Heart left ventricle (tissue), 13 donors: ENCODE measurements at regions not wholly inside any gene's neighbourhood (a gene's known extent, or its start where the extent isn't known, plus 50 kb on each side); places are given as distances from the start of the nearest gene placed in this dataset.

Experiments
- POLR2A ChIP-seq, 2 donors: fragments of 450-650 bp; IDR thresholded peaks; one replicate each; pipeline ENCODE4 v1.6.1; 2017; ENCODE audit warnings: antibody characterized with exemption in 2 of 2, mild to moderate bottlenecking in 2 of 2, moderate library complexity in 2 of 2
- TF ChIP-seq, protein P1 (sequence below), 12 donors: fragments of 200-600 bp; sonication (generic) in 4 of 12; IDR thresholded peaks; one replicate each; pipeline versions ENCODE4 v1.5.0 to v1.8.0; 2018 to 2022; ENCODE audit warnings: antibody characterized with exemption in 12 of 12, mild to moderate bottlenecking in 5 of 12
- donor health status: ischemic (EF 13 %, LVEDD 7.1; RV severe dilation, severe dysfunction).
- donor health status: DM: no; HTN: yes; CAD: no.
- donor health status: DM: no; HTN: no; CAD: no.
- donor health status: ischemic (EF 25% LVEDD 6.9; RV normal size, moderate dysfunction).
- donor health status: ischemic (EF 25% LVEDD 5.7; RV mildly dilated, moderate dysfunction).
- donor health status: ischemic (EF 35%, LVEDD 5.7; RV mildly dilated, moderate dysfunction).
- donor health status: nonischemic (EF 11% LVEDD 7.7; RV severe dilation, severe dysfunction).
- donor health status: DM: yes; HTN: yes; CAD: no.
- donor health status: PGD.
- donor health status: ischemic (EF 29% LVEDD 5.4; RV normal size, mild dysfunction).
- donor health status: nonischemic (EF 23%, LVEDD 6.1; RV moderate dilation, normal function).

DNA sequence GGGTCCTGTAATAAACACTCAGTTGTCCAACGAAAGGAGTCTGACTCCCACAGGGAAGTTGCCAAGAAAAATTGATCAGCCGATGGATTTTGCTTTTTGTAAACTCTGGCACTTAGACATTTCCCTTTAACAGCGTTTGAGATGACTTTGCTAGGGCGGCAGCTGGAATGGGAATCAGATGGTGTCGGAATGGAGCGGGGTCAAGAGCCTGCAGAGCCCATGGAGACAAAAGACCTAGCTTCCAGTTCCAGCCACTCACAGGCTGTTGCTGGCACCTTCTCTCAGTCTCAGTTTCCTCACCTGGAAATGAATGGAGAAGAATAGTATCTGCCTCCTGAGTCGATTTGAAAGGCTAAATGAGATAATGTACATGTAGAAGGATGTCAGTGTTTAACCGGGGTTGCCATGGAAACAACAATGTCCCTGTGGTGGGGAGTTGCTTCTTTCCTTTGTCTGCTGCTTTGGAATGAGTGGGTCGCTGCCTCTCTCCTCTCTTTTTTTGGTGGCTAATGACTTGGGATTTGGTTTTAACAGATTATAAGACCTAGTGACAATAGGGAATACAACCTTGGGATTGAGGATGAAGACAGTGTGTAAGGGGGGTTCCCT lies 137.4 kb downstream of the GAS1 start:
- TF ChIP-seq, protein P1, sequence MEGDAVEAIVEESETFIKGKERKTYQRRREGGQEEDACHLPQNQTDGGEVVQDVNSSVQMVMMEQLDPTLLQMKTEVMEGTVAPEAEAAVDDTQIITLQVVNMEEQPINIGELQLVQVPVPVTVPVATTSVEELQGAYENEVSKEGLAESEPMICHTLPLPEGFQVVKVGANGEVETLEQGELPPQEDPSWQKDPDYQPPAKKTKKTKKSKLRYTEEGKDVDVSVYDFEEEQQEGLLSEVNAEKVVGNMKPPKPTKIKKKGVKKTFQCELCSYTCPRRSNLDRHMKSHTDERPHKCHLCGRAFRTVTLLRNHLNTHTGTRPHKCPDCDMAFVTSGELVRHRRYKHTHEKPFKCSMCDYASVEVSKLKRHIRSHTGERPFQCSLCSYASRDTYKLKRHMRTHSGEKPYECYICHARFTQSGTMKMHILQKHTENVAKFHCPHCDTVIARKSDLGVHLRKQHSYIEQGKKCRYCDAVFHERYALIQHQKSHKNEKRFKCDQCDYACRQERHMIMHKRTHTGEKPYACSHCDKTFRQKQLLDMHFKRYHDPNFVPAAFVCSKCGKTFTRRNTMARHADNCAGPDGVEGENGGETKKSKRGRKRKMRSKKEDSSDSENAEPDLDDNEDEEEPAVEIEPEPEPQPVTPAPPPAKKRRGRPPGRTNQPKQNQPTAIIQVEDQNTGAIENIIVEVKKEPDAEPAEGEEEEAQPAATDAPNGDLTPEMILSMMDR (IDR thresholded peaks at IDR 0.05), result no peak
- no peak for TF ChIP-seq POLR2A (IDR thresholded peaks at IDR 0.05)
